ENCODE measurements at regions not wholly inside any gene's neighbourhood (a gene's known extent, or its start where the extent isn't known, plus 50 kb on each side); places are given as distances from the start of the nearest gene placed in this dataset.

GRCh38 chr2:163490281-163490680, 245.5 kb downstream of the FIGN start:
- no peaks in the 10 kb centered on the region for H3K36me3 ChIP-seq
- no peaks in the 10 kb centered on the region for H3K27me3 ChIP-seq
- no peak for TF ChIP-seq CTCF (IDR thresholded peaks at IDR 0.05)
- no peak for TF ChIP-seq POLR2A (IDR thresholded peaks at IDR 0.05)
- no peaks in the 10 kb centered on the region for H3K4me1 ChIP-seq
- DNase-seq (no peak), ATAC-seq (no peak)
- no peak overlapping the region for H3K4me3 ChIP-seq
- no peak overlapping the region for H3K27ac ChIP-seq
- peaks cover 0 to 2% (median 0%) of the 10 kb centered on the region in 4 donors for H3K9me3 ChIP-seq
- intact Hi-C loops (cut with DNase I): no loop called here
- WGBS (ENCODE audit: insufficient coverage, low coverage, low lambda C conversion rate, missing lambda C conversion rate): 49% methylated on average over 3 of the region's 3 CpGs

GRCh38 chr2:163481515-163481914, 254.3 kb downstream of the FIGN start:
- H3K27ac ChIP-seq: no peak overlapping the region
- no peak for TF ChIP-seq POLR2A (IDR thresholded peaks at IDR 0.05)
- no peak for TF ChIP-seq CTCF (IDR thresholded peaks at IDR 0.05)
- intact Hi-C loops (cut with DNase I): no loop called here
- H3K9me3 ChIP-seq: no peaks in the 10 kb centered on the region
- no peaks in the 10 kb centered on the region for H3K36me3 ChIP-seq
- no peaks in the 10 kb centered on the region for H3K27me3 ChIP-seq
- DNase-seq: no peak
- H3K4me3 ChIP-seq: no peak overlapping the region
- ATAC-seq: no peak
- H3K4me1 ChIP-seq: no peaks in the 10 kb centered on the region

GRCh38 chr2:163479599-163479998, 256.2 kb downstream of the FIGN start:
- DNase-seq (no peak), ATAC-seq (no peak)
- TF ChIP-seq CTCF (IDR thresholded peaks at IDR 0.05) (no peak), POLR2A (IDR thresholded peaks at IDR 0.05) (no peak)
- 71% methylated on average over 9 of the region's 9 CpGs for WGBS (ENCODE audit: insufficient coverage, low coverage, low lambda C conversion rate, missing lambda C conversion rate)
- H3K4me3 ChIP-seq: no peak overlapping the region
- intact Hi-C loops (cut with DNase I): no loop called here
- no peaks in the 10 kb centered on the region for H3K9me3 ChIP-seq
- no peak overlapping the region for H3K27ac ChIP-seq
- H3K4me1 ChIP-seq: no peaks in the 10 kb centered on the region
- H3K27me3 ChIP-seq: no peaks in the 10 kb centered on the region
- no peaks in the 10 kb centered on the region for H3K36me3 ChIP-seq

- no peak overlapping the region for H3K27ac ChIP-seq
- H3K27me3 ChIP-seq: no peaks in the 10 kb centered on the region
- no peaks in the 10 kb centered on the region for H3K9me3 ChIP-seq
- no peaks in the 10 kb centered on the region for H3K4me1 ChIP-seq
- no peaks in the 10 kb centered on the region for H3K36me3 ChIP-seq
- no peak for TF ChIP-seq POLR2A (IDR thresholded peaks at IDR 0.05)
- TF ChIP-seq CTCF (IDR thresholded peaks at IDR 0.05): no peak
- no peak overlapping the region for H3K4me3 ChIP-seq
- 87% methylated on average over 3 of the region's 3 CpGs for WGBS (ENCODE audit: insufficient coverage, low coverage, low lambda C conversion rate, missing lambda C conversion rate)
- DNase-seq (no peak), ATAC-seq (no peak)
- intact Hi-C loops (cut with DNase I): no loop called here
Observed at GRCh38 chr2:163475815-163476214, 260.0 kb downstream of the FIGN start.

- H3K27me3 ChIP-seq: no peaks in the 10 kb centered on the region
- TF ChIP-seq CTCF (IDR thresholded peaks at IDR 0.05) (no peak), POLR2A (IDR thresholded peaks at IDR 0.05) (no peak)
- H3K9me3 ChIP-seq: no peaks in the 10 kb centered on the region
- H3K27ac ChIP-seq: no peak overlapping the region
- WGBS (ENCODE audit: insufficient coverage, low coverage, low lambda C conversion rate, missing lambda C conversion rate): 77% methylated on average over 4 of the region's 4 CpGs
- ATAC-seq (no peak), DNase-seq (no peak)
- H3K4me3 ChIP-seq: no peak overlapping the region
- H3K4me1 ChIP-seq: no peaks in the 10 kb centered on the region
- H3K36me3 ChIP-seq: no peaks in the 10 kb centered on the region
- intact Hi-C loops (cut with DNase I): no loop called here
Observed at GRCh38 chr2:163474889-163475288, 260.9 kb downstream of the FIGN start.
